IPS-20b (cell line): ENCODE measurements at regions not wholly inside any gene's neighbourhood (a gene's known extent, or its start where the extent isn't known, plus 50 kb on each side); places are given as distances from the start of the nearest gene placed in this dataset.

Experiments used
- H3K27ac ChIP-seq: one replicate; pipeline ENCODE4 v1.5.1; 2013; ENCODE audit warnings: low read length
- H3K27me3 ChIP-seq: 2 replicates; pipeline ENCODE4 v1.6.1; 2013; ENCODE audit warnings: mild to moderate bottlenecking, low read length, inconsistent platforms; ENCODE audit not compliant: insufficient read depth
- H3K36me3 ChIP-seq: 2 replicates; pipeline ENCODE4 v1.6.1; 2013; ENCODE audit warnings: low read depth, mild to moderate bottlenecking, inconsistent platforms, low read length, moderate library complexity; ENCODE audit not compliant: insufficient read depth
- H3K4me1 ChIP-seq: 2 replicates; pipeline ENCODE4 v1.6.1; 2013; ENCODE audit warnings: mild to moderate bottlenecking, control low read depth, inconsistent platforms, low read length, moderate library complexity; ENCODE audit not compliant: insufficient read depth
- H3K4me3 ChIP-seq: 2 replicates; pipeline ENCODE4 v1.5.1; 2013; ENCODE audit warnings: mild to moderate bottlenecking, low read length, inconsistent platforms
- H3K9ac ChIP-seq: 2 replicates; pipeline ENCODE4 v1.6.1; 2013; ENCODE audit warnings: low read depth, mild to moderate bottlenecking, inconsistent platforms, low read length, moderate library complexity
- H3K9me3 ChIP-seq: 2 replicates; pipeline ENCODE4 v1.6.1; 2013; ENCODE audit warnings: mild to moderate bottlenecking, low read depth, low read length, inconsistent platforms; ENCODE audit not compliant: insufficient read depth

- Histone ChIP-seq H3K9me3 (peaks cover 21% of the 10 kb centered on the region), H3K4me3 (no peak overlapping the region), H3K27ac (no peak overlapping the region), H3K9ac (no peak overlapping the region), H3K4me1 (no peaks in the 10 kb centered on the region), H3K27me3 (no peaks in the 10 kb centered on the region), H3K36me3 (no peaks in the 10 kb centered on the region)
Measured at GRCh38 chr18:22684268-22684667, 248.9 kb upstream of the RBBP8 start.

- Histone ChIP-seq H3K27me3 (no peaks in the 10 kb centered on the region), H3K36me3 (no peaks in the 10 kb centered on the region), H3K4me1 (no peaks in the 10 kb centered on the region), H3K4me3 (no peak overlapping the region), H3K27ac (no peak overlapping the region), H3K9me3 (peaks cover 21% of the 10 kb centered on the region), H3K9ac (no peak overlapping the region)
Measured at GRCh38 chr18:22685788-22686187, 247.3 kb upstream of the RBBP8 start.

- no peak overlapping the region for H3K4me3 ChIP-seq
- no peaks in the 10 kb centered on the region for H3K27me3 ChIP-seq
- no peak overlapping the region for H3K9ac ChIP-seq
- peaks cover 11% of the 10 kb centered on the region for H3K4me1 ChIP-seq
- no peaks in the 10 kb centered on the region for H3K36me3 ChIP-seq
- peaks cover 21% of the 10 kb centered on the region for H3K9me3 ChIP-seq
- no peak overlapping the region for H3K27ac ChIP-seq
Measured at GRCh38 chr18:22687892-22688680, 245.0 kb upstream of the RBBP8 start.

- no peak overlapping the region for H3K4me3 ChIP-seq
Measured at GRCh38 chr18:22688877-22689496, 244.1 kb upstream of the RBBP8 start.

GRCh38 chr18:22689712-22690111 is 243.4 kb upstream of the RBBP8 start:
- no peaks in the 10 kb centered on the region for H3K27me3 ChIP-seq
- H3K9ac ChIP-seq, result no peak overlapping the region
- peaks cover 21% of the 10 kb centered on the region for H3K9me3 ChIP-seq
- H3K4me3 ChIP-seq, result no peak overlapping the region
- H3K4me1 ChIP-seq, result peaks cover 11% of the 10 kb centered on the region
- no peaks in the 10 kb centered on the region for H3K36me3 ChIP-seq
- no peak overlapping the region for H3K27ac ChIP-seq

More at GRCh38 chr18:22688877-22689496, 244.1 kb upstream of the RBBP8 start:
- Histone ChIP-seq H3K27ac (no peak overlapping the region), H3K9ac (no peak overlapping the region), H3K27me3 (no peaks in the 10 kb centered on the region), H3K9me3 (peaks cover 21% of the 10 kb centered on the region), H3K4me1 (peaks cover 11% of the 10 kb centered on the region), H3K36me3 (no peaks in the 10 kb centered on the region)

GRCh38 chr18:22690556-22690955 is 242.6 kb upstream of the RBBP8 start:
- Histone ChIP-seq H3K9ac (no peak overlapping the region), H3K27me3 (no peaks in the 10 kb centered on the region), H3K27ac (no peak overlapping the region), H3K36me3 (no peaks in the 10 kb centered on the region), H3K9me3 (peaks cover 21% of the 10 kb centered on the region), H3K4me1 (peaks cover 11% of the 10 kb centered on the region), H3K4me3 (no peak overlapping the region)

GRCh38 chr18:22691946-22692710 is 241.0 kb upstream of the RBBP8 start:
- no peaks in the 10 kb centered on the region for H3K27me3 ChIP-seq
- peaks cover 11% of the 10 kb centered on the region for H3K4me1 ChIP-seq
- peaks cover 15% of the 10 kb centered on the region for H3K9me3 ChIP-seq
- no peak overlapping the region for H3K27ac ChIP-seq
- H3K4me3 ChIP-seq, result no peak overlapping the region
- H3K36me3 ChIP-seq, result no peaks in the 10 kb centered on the region
- no peak overlapping the region for H3K9ac ChIP-seq

- H3K4me3 ChIP-seq, result no peak overlapping the region
- H3K27ac ChIP-seq, result no peak overlapping the region
- no peaks in the 10 kb centered on the region for H3K36me3 ChIP-seq
- no peaks in the 10 kb centered on the region for H3K27me3 ChIP-seq
- peaks cover 11% of the 10 kb centered on the region for H3K4me1 ChIP-seq
- no peaks in the 10 kb centered on the region for H3K9me3 ChIP-seq
- H3K9ac ChIP-seq, result no peak overlapping the region
Measured at GRCh38 chr18:22694954-22695353, 238.2 kb upstream of the RBBP8 start.

- Histone ChIP-seq H3K36me3 (no peaks in the 10 kb centered on the region), H3K4me1 (peaks cover 11% of the 10 kb centered on the region), H3K9me3 (no peaks in the 10 kb centered on the region), H3K27ac (no peak overlapping the region), H3K9ac (no peak overlapping the region), H3K27me3 (no peaks in the 10 kb centered on the region), H3K4me3 (no peak overlapping the region)
Measured at GRCh38 chr18:22695674-22696073, 237.5 kb upstream of the RBBP8 start.

- H3K27ac ChIP-seq, result no peak overlapping the region
- peaks cover 4% of the 10 kb centered on the region for H3K4me1 ChIP-seq
- H3K9me3 ChIP-seq, result no peaks in the 10 kb centered on the region
- H3K36me3 ChIP-seq, result no peaks in the 10 kb centered on the region
- H3K4me3 ChIP-seq, result no peak overlapping the region
- H3K27me3 ChIP-seq, result no peaks in the 10 kb centered on the region
- no peak overlapping the region for H3K9ac ChIP-seq
Measured at GRCh38 chr18:22697561-22697960, 235.6 kb upstream of the RBBP8 start.

- no peaks in the 10 kb centered on the region for H3K9me3 ChIP-seq
- no peak overlapping the region for H3K9ac ChIP-seq
- H3K4me3 ChIP-seq, result no peak overlapping the region
- no peaks in the 10 kb centered on the region for H3K27me3 ChIP-seq
- H3K4me1 ChIP-seq, result no peaks in the 10 kb centered on the region
- no peak overlapping the region for H3K27ac ChIP-seq
- no peaks in the 10 kb centered on the region for H3K36me3 ChIP-seq
Measured at GRCh38 chr18:22698711-22699110, 234.4 kb upstream of the RBBP8 start.
